HCT116 (cell line): ENCODE measurements at regions not wholly inside any gene's neighbourhood (a gene's known extent, or its start where the extent isn't known, plus 50 kb on each side); places are given as distances from the start of the nearest gene placed in this dataset.
A peak's percentile ranks its signal among the peaks of the same experiment; 100 is the strongest.

Experiments
- ATAC-seq: fragments of 200-7000 bp; cut with Tn5 transposase; 2 replicates; pipeline ENCODE4 v1.9.1; 2020; ENCODE audit warnings: mild to moderate bottlenecking, moderate library complexity
- BruUV-seq: library from RNA; stranded (reverse); fragments of 400-500 nt; replicated peaks from 2 replicates; lab custom pipeline; 2021; lab: Mats Ljungman, UMichigan
- CTCF ChIA-PET: fragments of 300-600 bp; sonication (Branson Sonifier 250); formaldehyde crosslinking; loops from one replicate; lab custom pipeline; 2021; ENCODE audit warnings: antibody characterized with exemption; lab: Charles Lee
- POLR2A ChIA-PET: fragments of 300-600, 350-600 bp; sonication (Branson Sonifier 250); formaldehyde crosslinking; loops from one replicate; lab custom pipeline; 2021; ENCODE audit warnings: antibody characterized with exemption; lab: Charles Lee
- RAD21 ChIA-PET, 2 experiments: fragments of 300-600 bp; sonication (Branson Sonifier 250); formaldehyde crosslinking; loops; one replicate each; lab custom pipeline; 2023; ENCODE audit warnings: low total read pairs in 2 of 2; ENCODE audit not compliant: uncharacterized antibody in 2 of 2, unreplicated experiment in 2 of 2, low non-redundant PET in 1 of 2; lab: Charles Lee
- DNase-seq: peaks from one replicate; pipeline ENCODE4 v3.0.0-alpha.2; 2010; ENCODE audit warnings: low read depth, low spot score
- H2AFZ ChIP-seq: fragments of 200-600 bp; shearing (Covaris generic), sonication (generic); 2 replicates; pipeline ENCODE4 v1.6.1; 2017; ENCODE audit warnings: low read depth, mixed run types, mixed read lengths, antibody characterized with exemption, low read length; ENCODE audit not compliant: poor library complexity, severe bottlenecking
- H3K27ac ChIP-seq: 2 replicates; pipeline ENCODE4 v1.5.1; 2012; ENCODE audit warnings: low read depth, low read length
- H3K27me3 ChIP-seq: fragments of 200-600 bp; sonication (generic); 2 replicates; pipeline ENCODE4 v1.6.1; 2016; ENCODE audit warnings: mixed run types, low read length, mixed read lengths; ENCODE audit not compliant: insufficient read depth
- H3K36me3 ChIP-seq, 2 experiments: fragments of 200-500 bp in 1 of 2; fragments of 200-600 bp in 1 of 2; sonication (Bioruptor generic) in 1 of 2; sonication (generic) in 1 of 2; 2 replicates each; pipeline versions ENCODE4 v1.5.1 to v1.6.1; 2014 to 2016; ENCODE audit warnings: low read length in 2 of 2, inconsistent platforms in 1 of 2, mixed read lengths in 1 of 2, mixed run types in 1 of 2; ENCODE audit not compliant: insufficient read depth in 2 of 2, control insufficient read depth in 1 of 2
- H3K4me1 ChIP-seq, 2 experiments: fragments of 200-600 bp in 1 of 2; sonication (generic) in 1 of 2; 2 replicates each; pipeline versions ENCODE4 v1.5.1 to v1.6.1; 2012 to 2017; ENCODE audit warnings: low read length in 2 of 2, inconsistent platforms in 1 of 2, mild to moderate bottlenecking in 1 of 2, mixed read lengths in 1 of 2, mixed run types in 1 of 2, moderate library complexity in 1 of 2; ENCODE audit not compliant: insufficient read depth in 2 of 2, control insufficient read depth in 1 of 2
- H3K4me2 ChIP-seq: fragments of 200-600 bp; sonication (generic); 2 replicates; pipeline ENCODE4 v1.6.1; 2017; ENCODE audit warnings: mixed run types, low read length, mixed read lengths
- H3K4me3 ChIP-seq, 2 experiments: fragments of 200-600 bp in 1 of 2; sonication (generic) in 1 of 2; replicated peaks in 1 of 2; 2 replicates each; pipeline ENCODE4 v1.5.1; 2011 to 2016; ENCODE audit warnings: low read length in 2 of 2, control low read depth in 1 of 2, low read depth in 1 of 2, mild to moderate bottlenecking in 1 of 2, mixed read lengths in 1 of 2, mixed run types in 1 of 2
- H3K79me2 ChIP-seq: fragments of 200-600 bp; sonication (generic); 2 replicates; pipeline ENCODE4 v1.6.1; 2017; ENCODE audit warnings: mild to moderate bottlenecking, mixed run types, low read length, moderate library complexity, mixed read lengths; ENCODE audit not compliant: insufficient read depth
- H3K9ac ChIP-seq: fragments of 200-600 bp; sonication (generic); 2 replicates; pipeline ENCODE4 v1.6.1; 2016; ENCODE audit warnings: low read length, mixed read lengths
- H3K9me2 ChIP-seq: fragments of 200-600 bp; sonication (generic), shearing (Covaris generic); 2 replicates; pipeline ENCODE4 v1.6.1; 2017; ENCODE audit warnings: mixed run types, mild to moderate bottlenecking, moderate library complexity; ENCODE audit not compliant: insufficient read depth
- H3K9me3 ChIP-seq, 2 experiments: fragments of 200-500 bp in 1 of 2; fragments of 200-600 bp in 1 of 2; sonication (Bioruptor generic) in 1 of 2; sonication (generic) in 1 of 2; 2 replicates each; pipeline ENCODE4 v1.6.1; 2014 to 2017; ENCODE audit warnings: low read length in 2 of 2, mixed read lengths in 2 of 2, inconsistent platforms in 1 of 2, low read depth in 1 of 2, mild to moderate bottlenecking in 1 of 2, mixed run types in 1 of 2, moderate library complexity in 1 of 2; ENCODE audit not compliant: control insufficient read depth in 1 of 2, insufficient read depth in 1 of 2
- H4K20me1 ChIP-seq: fragments of 200-600 bp; sonication (generic), shearing (Covaris generic); 2 replicates; pipeline ENCODE4 v1.6.1; 2017; ENCODE audit warnings: mixed run types, mild to moderate bottlenecking, moderate library complexity; ENCODE audit not compliant: insufficient read depth
- CBX3 ChIP-seq: IDR thresholded peaks from 2 replicates; pipeline ENCODE4 v1.6.1; 2012; ENCODE audit warnings: low read depth
- EGR1 ChIP-seq: IDR thresholded peaks from 2 replicates; pipeline ENCODE4 v1.6.1; 2012; ENCODE audit warnings: low read depth
- EZH2phosphoT487 ChIP-seq: fragments of 200-600 bp; IDR thresholded peaks from 2 replicates; pipeline ENCODE4 v1.6.1; 2018; ENCODE audit warnings: antibody characterized with exemption, borderline replicate concordance
- RAD21 ChIP-seq: IDR thresholded peaks from 2 replicates; pipeline ENCODE4 v1.6.1; 2012; ENCODE audit warnings: low read depth, mild to moderate bottlenecking
- ZNF274 ChIP-seq: fragments of 200-500 bp; sonication (Bioruptor generic); IDR thresholded peaks from 2 replicates; pipeline ENCODE4 v1.6.1; 2014; ENCODE audit warnings: mild to moderate bottlenecking, low read depth, low read length, inconsistent platforms
- intact Hi-C: fragments of 100-400 bp; cut with micrococcal nuclease; formaldehyde crosslinking; loops from 2 replicates; pipeline ENCODE4 v1.10.0; 2022
- TF ChIP-seq, protein P1 (sequence below): IDR thresholded peaks from 2 replicates; pipeline ENCODE4 v1.6.1; 2012; ENCODE audit warnings: low read depth

DNA sequence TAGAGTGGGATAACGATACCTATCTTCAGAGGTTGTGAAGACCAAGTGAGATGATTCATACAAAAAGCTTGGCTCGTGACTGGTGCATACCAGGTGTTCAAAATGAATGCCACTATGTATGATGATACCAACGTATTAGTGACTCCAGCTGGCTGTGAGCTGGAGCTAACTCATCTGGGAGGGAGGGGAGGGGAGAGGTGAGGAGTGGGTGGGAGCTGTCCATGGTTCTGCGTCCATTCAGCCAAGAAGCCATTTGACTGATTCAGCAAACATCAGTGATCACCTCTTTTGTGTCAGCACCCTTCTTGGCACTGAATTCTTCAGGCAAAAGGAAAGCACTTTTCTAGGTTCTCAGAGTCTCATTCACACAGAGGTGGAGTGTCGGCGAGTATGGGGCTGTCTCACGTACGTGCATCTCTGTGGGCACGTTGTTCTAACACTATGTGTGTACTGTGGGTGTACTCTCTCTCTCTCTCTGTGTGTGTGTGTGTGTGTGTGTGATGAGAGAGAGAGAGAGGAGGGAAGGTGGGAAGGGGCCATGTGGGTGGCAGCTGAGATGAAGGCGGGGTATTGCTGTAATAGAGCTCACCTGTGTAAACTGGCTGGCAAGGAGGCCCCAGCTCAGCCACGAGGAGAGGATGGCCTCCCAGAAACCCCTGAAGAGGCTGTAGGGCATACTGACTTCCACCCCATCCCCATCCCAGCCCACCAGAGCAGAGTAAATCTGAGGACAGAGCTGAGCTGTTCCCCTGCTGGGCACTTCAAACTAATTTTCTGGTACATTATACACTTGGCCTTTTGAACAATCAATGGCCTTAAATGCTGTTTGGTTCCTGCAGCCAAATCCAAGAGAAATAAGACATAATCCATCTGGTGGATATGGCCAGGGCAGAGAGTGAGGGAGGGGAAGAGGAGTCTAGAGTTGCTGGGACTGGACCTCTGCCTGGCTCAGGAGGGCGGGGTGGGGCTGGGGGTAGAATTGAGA, 96.1 kb upstream of the THY1 start:
- Histone ChIP-seq H4K20me1 (no peaks in the 10 kb centered on the region), H3K4me2 (no peak overlapping the region), H3K4me1 (no peaks in the 10 kb centered on the region)
- BruUV-seq, result no TSS peak
- TF ChIP-seq CBX3, result no peak
- TF ChIP-seq RAD21, result no peak
- TF ChIP-seq EZH2phosphoT487, result no peak
- TF ChIP-seq EGR1, result peak; percentile 66
- no peak for TF ChIP-seq ZNF274
- TF ChIP-seq, protein P1, sequence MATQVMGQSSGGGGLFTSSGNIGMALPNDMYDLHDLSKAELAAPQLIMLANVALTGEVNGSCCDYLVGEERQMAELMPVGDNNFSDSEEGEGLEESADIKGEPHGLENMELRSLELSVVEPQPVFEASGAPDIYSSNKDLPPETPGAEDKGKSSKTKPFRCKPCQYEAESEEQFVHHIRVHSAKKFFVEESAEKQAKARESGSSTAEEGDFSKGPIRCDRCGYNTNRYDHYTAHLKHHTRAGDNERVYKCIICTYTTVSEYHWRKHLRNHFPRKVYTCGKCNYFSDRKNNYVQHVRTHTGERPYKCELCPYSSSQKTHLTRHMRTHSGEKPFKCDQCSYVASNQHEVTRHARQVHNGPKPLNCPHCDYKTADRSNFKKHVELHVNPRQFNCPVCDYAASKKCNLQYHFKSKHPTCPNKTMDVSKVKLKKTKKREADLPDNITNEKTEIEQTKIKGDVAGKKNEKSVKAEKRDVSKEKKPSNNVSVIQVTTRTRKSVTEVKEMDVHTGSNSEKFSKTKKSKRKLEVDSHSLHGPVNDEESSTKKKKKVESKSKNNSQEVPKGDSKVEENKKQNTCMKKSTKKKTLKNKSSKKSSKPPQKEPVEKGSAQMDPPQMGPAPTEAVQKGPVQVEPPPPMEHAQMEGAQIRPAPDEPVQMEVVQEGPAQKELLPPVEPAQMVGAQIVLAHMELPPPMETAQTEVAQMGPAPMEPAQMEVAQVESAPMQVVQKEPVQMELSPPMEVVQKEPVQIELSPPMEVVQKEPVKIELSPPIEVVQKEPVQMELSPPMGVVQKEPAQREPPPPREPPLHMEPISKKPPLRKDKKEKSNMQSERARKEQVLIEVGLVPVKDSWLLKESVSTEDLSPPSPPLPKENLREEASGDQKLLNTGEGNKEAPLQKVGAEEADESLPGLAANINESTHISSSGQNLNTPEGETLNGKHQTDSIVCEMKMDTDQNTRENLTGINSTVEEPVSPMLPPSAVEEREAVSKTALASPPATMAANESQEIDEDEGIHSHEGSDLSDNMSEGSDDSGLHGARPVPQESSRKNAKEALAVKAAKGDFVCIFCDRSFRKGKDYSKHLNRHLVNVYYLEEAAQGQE, result peak; percentile 80
- TF ChIP-seq, all 23 proteins: peak for 2
- Histone ChIP-seq H3K36me3 (no peaks in the 10 kb centered on the region), H3K9ac (no peak overlapping the region), H3K27ac (no peak overlapping the region), H3K79me2 (no peaks in the 10 kb centered on the region), H3K4me3 (no peak overlapping the region), H3K27me3 (no peaks in the 10 kb centered on the region), H3K9me2 (no peaks in the 10 kb centered on the region), H3K9me3 (no peaks in the 10 kb centered on the region), H2AFZ (no peak overlapping the region)
- intact Hi-C loops, result no loop called here
- ChIA-PET POLR2A (no interaction called here), CTCF (no interaction called here), RAD21 (no interaction called here)
- DNase-seq, result no peak
- ATAC-seq, result no peak; the same call in 1 of the 2 replicates
